GM21526 (cell line): ENCODE measurements at regions not wholly inside any gene's neighbourhood (a gene's known extent, or its start where the extent isn't known, plus 50 kb on each side); places are given as distances from the start of the nearest gene placed in this dataset.

ENCODE experiments used
- ATAC-seq: cut with Tn5 transposase; IDR thresholded peaks from one replicate; pipeline ENCODE4 v1.9.1; 2021; ENCODE audit warnings: moderate library complexity; ENCODE audit not compliant: unreplicated experiment, low FRiP score

- no peak for ATAC-seq
These were observed 151.6 kb downstream of the TOMM20 start for GRCh38 chr1:234976861-234977680.

- ATAC-seq: no peak
These were observed 152.4 kb downstream of the TOMM20 start for GRCh38 chr1:234975941-234976860.

- no peak for ATAC-seq
These were observed 153.3 kb downstream of the TOMM20 start for GRCh38 chr1:234975122-234975940.

GRCh38 chr1:234973426-234974250 is 155.0 kb downstream of the TOMM20 start:
- no peak for ATAC-seq

- ATAC-seq: no peak
These were observed 156.0 kb downstream of the TOMM20 start for GRCh38 chr1:234972411-234973191.

- ATAC-seq: no peak
These were observed 156.9 kb downstream of the TOMM20 start for GRCh38 chr1:234971586-234972297.

- no peak for ATAC-seq
These were observed 157.7 kb downstream of the TOMM20 start for GRCh38 chr1:234970731-234971476.

- no peak for ATAC-seq
These were observed 158.3 kb downstream of the TOMM20 start for GRCh38 chr1:234970401-234970730.

- no peak for ATAC-seq
These were observed 158.8 kb downstream of the TOMM20 start for GRCh38 chr1:234969581-234970400.

- no peak for ATAC-seq
These were observed 159.6 kb downstream of the TOMM20 start for GRCh38 chr1:234969011-234969441.

GRCh38 chr1:234968451-234968850 is 160.2 kb downstream of the TOMM20 start:
- ATAC-seq: no peak

GRCh38 chr1:234967121-234967520 is 161.5 kb downstream of the TOMM20 start:
- no peak for ATAC-seq

- ATAC-seq: no peak
These were observed 163.5 kb downstream of the TOMM20 start for GRCh38 chr1:234965111-234965510.

GRCh38 chr1:234963904-234964702 is 164.5 kb downstream of the TOMM20 start:
- no peak for ATAC-seq

- peak; percentile 82 for ATAC-seq
These were observed 165.3 kb downstream of the TOMM20 start for GRCh38 chr1:234963180-234963903.
